NCI-H345 treated with DMSO at 0.1 percent for 48 hours (cell line): ENCODE measurements at regions not wholly inside any gene's neighbourhood (a gene's known extent, or its start where the extent isn't known, plus 50 kb on each side); places are given as distances from the start of the nearest gene placed in this dataset.

Source experiments
- DNase-seq: peaks from one replicate; lab custom pipeline; 2025; ENCODE audit not compliant: unreplicated experiment; lab: John Stamatoyannopoulos, UW

GRCh38 chr3:5426094-5426883 is 238.8 kb downstream of the EDEM1 start:
- DNase-seq: no peak

GRCh38 chr3:5427021-5427420 is 239.5 kb downstream of the EDEM1 start:
- DNase-seq: no peak

GRCh38 chr3:5427938-5428337 is 240.4 kb downstream of the EDEM1 start:
- DNase-seq: no peak

GRCh38 chr3:5428607-5429516 is 241.4 kb downstream of the EDEM1 start:
- no peak for DNase-seq

- no peak for DNase-seq
Measured at GRCh38 chr3:5429517-5429890, 242.0 kb downstream of the EDEM1 start.

- no peak for DNase-seq
Measured at GRCh38 chr3:5430701-5431100, 243.2 kb downstream of the EDEM1 start.

GRCh38 chr3:5431146-5431545 is 243.6 kb downstream of the EDEM1 start:
- DNase-seq: no peak

- DNase-seq: no peak
Measured at GRCh38 chr3:5431811-5432378, 244.4 kb downstream of the EDEM1 start.

- no peak for DNase-seq
Measured at GRCh38 chr3:5437296-5437782, 249.8 kb downstream of the EDEM1 start.

- DNase-seq: no peak
Measured at GRCh38 chr3:5437783-5438323, 250.3 kb downstream of the EDEM1 start.

- DNase-seq: no peak
Measured at GRCh38 chr3:5441401-5441800, 253.9 kb downstream of the EDEM1 start.

- DNase-seq: no peak
Measured at GRCh38 chr3:5442106-5442785, 254.7 kb downstream of the EDEM1 start.

GRCh38 chr3:5442786-5443138 is 255.3 kb downstream of the EDEM1 start:
- DNase-seq: no peak

GRCh38 chr3:5444253-5444652 is 256.7 kb downstream of the EDEM1 start:
- DNase-seq: no peak

- DNase-seq: no peak
Measured at GRCh38 chr3:5445676-5446201, 258.2 kb downstream of the EDEM1 start.

- no peak for DNase-seq
Measured at GRCh38 chr3:5448246-5448645, 260.7 kb downstream of the EDEM1 start.

- no peak for DNase-seq
Measured at GRCh38 chr3:5448816-5449215, 261.3 kb downstream of the EDEM1 start.

- no peak for DNase-seq
Measured at GRCh38 chr3:5456199-5456598, 268.7 kb downstream of the EDEM1 start.

- DNase-seq: no peak
Measured at GRCh38 chr3:5458526-5458925, 271.0 kb downstream of the EDEM1 start.

- DNase-seq: no peak
Measured at GRCh38 chr3:5462086-5462485, 274.6 kb downstream of the EDEM1 start.

- DNase-seq: no peak
Measured at GRCh38 chr3:5463991-5464390, 276.5 kb downstream of the EDEM1 start.
